ENCODE measurements at regions not wholly inside any gene's neighbourhood (a gene's known extent, or its start where the extent isn't known, plus 50 kb on each side); places are given as distances from the start of the nearest gene placed in this dataset.

GRCh38 chr13:80476953-80477352 is 136.0 kb upstream of the SPRY2 start:
- DNase-seq = no peak

- DNase-seq = no peak
Observed at GRCh38 chr13:80475718-80476117, 134.8 kb upstream of the SPRY2 start.

- no peak for DNase-seq
Observed at GRCh38 chr13:80473695-80474094, 132.8 kb upstream of the SPRY2 start.

- peak; percentile 81 for DNase-seq
Observed at GRCh38 chr13:80469853-80470381, 129.0 kb upstream of the SPRY2 start.

- DNase-seq = no peak
Observed at GRCh38 chr13:80469105-80469852, 128.4 kb upstream of the SPRY2 start.

GRCh38 chr13:80465321-80465720 is 124.4 kb upstream of the SPRY2 start:
- DNase-seq = no peak

GRCh38 chr13:80463673-80464352 is 122.9 kb upstream of the SPRY2 start:
- no peak for DNase-seq

- DNase-seq = no peak
Observed at GRCh38 chr13:80462567-80462966, 121.6 kb upstream of the SPRY2 start.

- no peak for DNase-seq
Observed at GRCh38 chr13:80462037-80462436, 121.1 kb upstream of the SPRY2 start.

GRCh38 chr13:80458543-80458942 is 117.6 kb upstream of the SPRY2 start:
- no peak for DNase-seq

- no peak for DNase-seq
Observed at GRCh38 chr13:80454245-80454644, 113.3 kb upstream of the SPRY2 start.

- no peak for DNase-seq
Observed at GRCh38 chr13:80452279-80452678, 111.4 kb upstream of the SPRY2 start.

GRCh38 chr13:80451641-80452040 is 110.7 kb upstream of the SPRY2 start:
- no peak for DNase-seq

GRCh38 chr13:80450386-80450785 is 109.5 kb upstream of the SPRY2 start:
- no peak for DNase-seq

GRCh38 chr13:80448725-80449124 is 107.8 kb upstream of the SPRY2 start:
- DNase-seq = no peak

GRCh38 chr13:80447747-80448146 is 106.8 kb upstream of the SPRY2 start:
- no peak for DNase-seq

GRCh38 chr13:80444240-80445015 is 103.5 kb upstream of the SPRY2 start:
- no peak for DNase-seq

GRCh38 chr13:80442609-80443008 is 101.7 kb upstream of the SPRY2 start:
- no peak for DNase-seq

- DNase-seq = no peak
Observed at GRCh38 chr13:80441968-80442367, 101.0 kb upstream of the SPRY2 start.

GRCh38 chr13:80438521-80438920 is 97.6 kb upstream of the SPRY2 start:
- no peak for DNase-seq

GRCh38 chr13:80437231-80437630 is 96.3 kb upstream of the SPRY2 start:
- DNase-seq = no peak

- DNase-seq = peak; percentile 93
Observed at GRCh38 chr13:80436571-80437169, 95.7 kb upstream of the SPRY2 start.

- no peak for DNase-seq
Observed at GRCh38 chr13:80430561-80430960, 89.6 kb upstream of the SPRY2 start.
